NCI-H1417 (cell line): ENCODE measurements at regions not wholly inside any gene's neighbourhood (a gene's known extent, or its start where the extent isn't known, plus 50 kb on each side); places are given as distances from the start of the nearest gene placed in this dataset.
"Not testable (repeated sequence)": the region's sequence is repeated elsewhere in the genome, so short reads cannot be mapped to it uniquely, and the experiment has no call there.

ENCODE experiments used
- DNase-seq, 3 experiments: peaks; one replicate each; lab custom pipeline; 2025; lab: John Stamatoyannopoulos, UW

GRCh38 chr16:9014389-9014788 is 50.7 kb upstream of the USP7 start:
- DNase-seq, result no peak

- DNase-seq, result no peak
These were observed 51.8 kb upstream of the USP7 start for GRCh38 chr16:9015489-9015888.

- DNase-seq, result not testable (repeated sequence)
These were observed 52.3 kb upstream of the USP7 start for GRCh38 chr16:9016005-9016404.

GRCh38 chr16:9016824-9017223 is 53.1 kb upstream of the USP7 start:
- no peak for DNase-seq

GRCh38 chr16:9027070-9027799 is 63.5 kb upstream of the USP7 start:
- DNase-seq, result no peak

GRCh38 chr16:9028491-9028890 is 63.0 kb upstream of the HAPSTR1 start:
- not testable (repeated sequence) for DNase-seq

- no peak for DNase-seq
These were observed 60.3 kb upstream of the HAPSTR1 start for GRCh38 chr16:9031107-9031506.

- DNase-seq, result peak; percentile 2 to 44 (median 18)
These were observed 58.2 kb upstream of the HAPSTR1 start for GRCh38 chr16:9033125-9033830.

GRCh38 chr16:9034056-9034455 is 57.4 kb upstream of the HAPSTR1 start:
- DNase-seq, result no peak

- DNase-seq, result no peak
These were observed 55.4 kb upstream of the HAPSTR1 start for GRCh38 chr16:9035996-9036395.

GRCh38 chr16:9039210-9039609 is 52.2 kb upstream of the HAPSTR1 start:
- DNase-seq, result no peak

GRCh38 chr16:9040800-9041412 is 50.5 kb upstream of the HAPSTR1 start:
- no peak for DNase-seq
